Heart left ventricle (tissue), 13 donors: ENCODE measurements at regions not wholly inside any gene's neighbourhood (a gene's known extent, or its start where the extent isn't known, plus 50 kb on each side); places are given as distances from the start of the nearest gene placed in this dataset.

Experiments used
- CTCF ChIP-seq, 12 donors: fragments of 200-600 bp; sonication (generic) in 4 of 12; IDR thresholded peaks; one replicate each; pipeline versions ENCODE4 v1.5.0 to v1.8.0; 2018 to 2022; ENCODE audit warnings: antibody characterized with exemption in 12 of 12, mild to moderate bottlenecking in 5 of 12
- POLR2A ChIP-seq, 2 donors: fragments of 450-650 bp; IDR thresholded peaks; one replicate each; pipeline ENCODE4 v1.6.1; 2017; ENCODE audit warnings: antibody characterized with exemption in 2 of 2, mild to moderate bottlenecking in 2 of 2, moderate library complexity in 2 of 2
- donor health status: ischemic (EF 13 %, LVEDD 7.1; RV severe dilation, severe dysfunction).
- donor health status: DM: no; HTN: yes; CAD: no.
- donor health status: DM: no; HTN: no; CAD: no.
- donor health status: ischemic (EF 25% LVEDD 6.9; RV normal size, moderate dysfunction).
- donor health status: ischemic (EF 25% LVEDD 5.7; RV mildly dilated, moderate dysfunction).
- donor health status: ischemic (EF 35%, LVEDD 5.7; RV mildly dilated, moderate dysfunction).
- donor health status: nonischemic (EF 11% LVEDD 7.7; RV severe dilation, severe dysfunction).
- donor health status: DM: yes; HTN: yes; CAD: no.
- donor health status: PGD.
- donor health status: ischemic (EF 29% LVEDD 5.4; RV normal size, mild dysfunction).
- donor health status: nonischemic (EF 23%, LVEDD 6.1; RV moderate dilation, normal function).

GRCh38 chr2:44055664-44056063 is 59.9 kb upstream of the LRPPRC start:
- TF ChIP-seq CTCF (IDR thresholded peaks at IDR 0.05) (no peak), POLR2A (IDR thresholded peaks at IDR 0.05) (no peak)
